ENCODE measurements at regions not wholly inside any gene's neighbourhood (a gene's known extent, or its start where the extent isn't known, plus 50 kb on each side); places are given as distances from the start of the nearest gene placed in this dataset.
A peak's percentile ranks its signal among the peaks of the same experiment; 100 is the strongest.

- Histone ChIP-seq H3K9me3 (ENCODE audit: control insufficient read depth in 2 of 2, insufficient read depth in 1 of 2, low read depth in 1 of 2, low read length in 1 of 2) (no peaks in the 10 kb centered on the region), H3K4me3 (ENCODE audit: low read depth in 1 of 3, low read length in 3 of 3) (no peak overlapping the region), H3K27me3 (ENCODE audit: control insufficient read depth in 3 of 3, insufficient read depth in 3 of 3, low read length in 3 of 3) (peaks cover 0 to under 1% (median 0%) of the 10 kb centered on the region in 3 donors), H3K36me3 (ENCODE audit: control insufficient read depth in 3 of 3, insufficient read depth in 2 of 3, low read depth in 1 of 3, low read length in 3 of 3) (no peaks in the 10 kb centered on the region), H3K27ac (ENCODE audit: low read depth in 1 of 3, low read length in 2 of 3) (no peak overlapping the region), H3K4me1 (ENCODE audit: control insufficient read depth in 3 of 3, insufficient read depth in 2 of 3, low read depth in 1 of 3, low read length in 2 of 3) (peaks cover 0 to 36% (median 3%) of the 10 kb centered on the region in 3 donors)
- no peak for FAIRE-seq
- DNase-seq, result no peak
These were observed 52.7 kb upstream of the ARL15 start for GRCh38 chr5:54362992-54363625.

GRCh38 chr5:54362434-54362833 is 52.1 kb upstream of the ARL15 start:
- peaks cover 0 to 1% (median 0%) of the 10 kb centered on the region in 3 donors for H3K27me3 ChIP-seq (ENCODE audit: control insufficient read depth in 3 of 3, insufficient read depth in 3 of 3, low read length in 3 of 3)
- DNase-seq, result no peak
- WGBS, 3 donors, result 24 to 44% (median 25%) methylated on average over 2 of the region's 2 CpGs
- no peak for FAIRE-seq
- H3K4me1 ChIP-seq (ENCODE audit: control insufficient read depth in 3 of 3, insufficient read depth in 2 of 3, low read depth in 1 of 3, low read length in 2 of 3), result peaks cover 0 to 35% (median 3%) of the 10 kb centered on the region in 3 donors
- no peak overlapping the region for H3K4me3 ChIP-seq (ENCODE audit: low read depth in 1 of 3, low read length in 3 of 3)
- H3K9me3 ChIP-seq (ENCODE audit: control insufficient read depth in 2 of 2, insufficient read depth in 1 of 2, low read depth in 1 of 2, low read length in 1 of 2), result no peaks in the 10 kb centered on the region
- no peaks in the 10 kb centered on the region for H3K36me3 ChIP-seq (ENCODE audit: control insufficient read depth in 3 of 3, insufficient read depth in 2 of 3, low read depth in 1 of 3, low read length in 3 of 3)
- H3K27ac ChIP-seq (ENCODE audit: low read depth in 1 of 3, low read length in 2 of 3), result peak overlapping the region in 1 of 3 donors; percentile 80

DNA sequence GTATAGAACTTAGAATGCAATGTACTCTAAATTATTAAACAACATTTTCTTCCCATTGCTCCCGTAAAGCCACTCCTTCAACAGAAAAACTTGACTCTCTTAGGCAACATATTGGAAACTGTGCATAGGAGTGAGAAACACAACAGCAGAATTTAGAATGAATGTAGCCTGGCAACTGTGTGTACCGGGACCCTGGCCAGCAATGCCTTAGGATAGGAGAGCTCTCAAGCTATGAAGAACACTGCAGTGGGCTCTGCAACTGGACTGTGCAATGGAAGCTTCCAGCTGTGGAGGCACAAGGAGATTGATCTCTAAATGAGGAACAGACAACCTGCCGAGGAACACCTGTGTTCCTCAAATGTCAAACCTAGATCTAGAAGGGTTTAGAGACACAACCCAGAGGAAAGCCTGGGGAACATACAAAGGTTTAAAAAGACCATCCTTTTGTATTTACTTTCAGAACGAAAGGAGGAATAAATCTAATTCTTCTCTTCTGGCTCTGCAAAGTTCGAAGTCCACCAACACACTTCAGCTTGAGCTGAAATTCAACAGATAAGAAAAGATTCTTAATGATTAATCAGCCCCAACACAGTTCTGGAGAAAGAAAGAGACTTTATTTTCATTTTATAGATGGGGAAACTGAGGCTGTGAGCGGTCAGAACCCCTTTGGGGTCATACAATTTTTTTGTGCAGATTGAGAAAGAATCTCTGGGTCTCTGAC is 51.5 kb upstream of the ARL15 start:
- peaks cover 0 to 1% (median 0%) of the 10 kb centered on the region in 3 donors for H3K27me3 ChIP-seq (ENCODE audit: control insufficient read depth in 3 of 3, insufficient read depth in 3 of 3, low read length in 3 of 3)
- no peaks in the 10 kb centered on the region for H3K36me3 ChIP-seq (ENCODE audit: control insufficient read depth in 3 of 3, insufficient read depth in 2 of 3, low read depth in 1 of 3, low read length in 3 of 3)
- FAIRE-seq (no peak), DNase-seq (peak; percentile 67 to 69)
- peak overlapping the region in 2 of 3 donors; percentile 2 to 8 for H3K4me3 ChIP-seq (ENCODE audit: low read depth in 1 of 3, low read length in 3 of 3)
- H3K9me3 ChIP-seq (ENCODE audit: control insufficient read depth in 2 of 2, insufficient read depth in 1 of 2, low read depth in 1 of 2, low read length in 1 of 2), result no peaks in the 10 kb centered on the region
- peak overlapping the region; percentile 11 to 80 (median 72) for H3K27ac ChIP-seq (ENCODE audit: low read depth in 1 of 3, low read length in 2 of 3)
- 13 to 51% (median 25%) methylated on average over 6 of the region's 6 CpGs for WGBS, 3 donors
- peaks cover 0 to 32% (median 3%) of the 10 kb centered on the region in 3 donors for H3K4me1 ChIP-seq (ENCODE audit: control insufficient read depth in 3 of 3, insufficient read depth in 2 of 3, low read depth in 1 of 3, low read length in 2 of 3)

GRCh38 chr5:54360925-54361662 is 50.7 kb upstream of the ARL15 start:
- DNase-seq (peak in 1 of 2 donors; percentile 36), FAIRE-seq (no peak)
- Histone ChIP-seq H3K27ac (ENCODE audit: low read depth in 1 of 3, low read length in 2 of 3) (peak overlapping the region in 1 of 3 donors; percentile 80), H3K36me3 (ENCODE audit: control insufficient read depth in 3 of 3, insufficient read depth in 2 of 3, low read depth in 1 of 3, low read length in 3 of 3) (no peaks in the 10 kb centered on the region), H3K4me1 (ENCODE audit: control insufficient read depth in 3 of 3, insufficient read depth in 2 of 3, low read depth in 1 of 3, low read length in 2 of 3) (peaks cover 0 to 32% (median 3%) of the 10 kb centered on the region in 3 donors), H3K27me3 (ENCODE audit: control insufficient read depth in 3 of 3, insufficient read depth in 3 of 3, low read length in 3 of 3) (peaks cover 0 to 1% (median 0%) of the 10 kb centered on the region in 3 donors), H3K4me3 (ENCODE audit: low read depth in 1 of 3, low read length in 3 of 3) (no peak overlapping the region), H3K9me3 (ENCODE audit: control insufficient read depth in 2 of 2, insufficient read depth in 1 of 2, low read depth in 1 of 2, low read length in 1 of 2) (no peaks in the 10 kb centered on the region)
- 16 to 50% (median 17%) methylated on average over 2 of the region's 2 CpGs for WGBS, 3 donors

Data from small intestine (tissue), 7 donors.